ENCODE measurements at regions not wholly inside any gene's neighbourhood (a gene's known extent, or its start where the extent isn't known, plus 50 kb on each side); places are given as distances from the start of the nearest gene placed in this dataset.
A peak's percentile ranks its signal among the peaks of the same experiment; 100 is the strongest.
"Not testable (repeated sequence)": the region's sequence is repeated elsewhere in the genome, so short reads cannot be mapped to it uniquely, and the experiment has no call there.

DNA sequence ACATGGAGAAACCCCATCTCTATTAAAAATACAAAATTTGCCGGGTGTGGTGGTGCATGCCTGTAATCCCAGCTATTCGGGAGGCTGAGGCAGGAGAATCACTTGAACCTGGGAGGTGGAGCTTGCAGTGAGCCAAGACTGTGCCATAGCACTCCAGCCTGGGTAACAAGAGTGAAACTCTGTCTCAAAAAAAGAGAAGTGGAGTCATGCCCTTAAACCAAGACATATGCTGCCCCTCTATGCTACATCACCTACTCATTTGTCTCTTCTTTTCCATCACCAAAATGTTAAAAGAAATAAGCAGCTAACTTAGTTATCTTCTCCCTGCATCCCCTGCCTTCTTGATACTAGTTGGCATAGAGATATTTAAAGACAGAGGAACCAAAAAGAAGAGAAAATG, 63.4 kb upstream of the RBPJ start:
- DNase-seq = not testable (repeated sequence)

DNA sequence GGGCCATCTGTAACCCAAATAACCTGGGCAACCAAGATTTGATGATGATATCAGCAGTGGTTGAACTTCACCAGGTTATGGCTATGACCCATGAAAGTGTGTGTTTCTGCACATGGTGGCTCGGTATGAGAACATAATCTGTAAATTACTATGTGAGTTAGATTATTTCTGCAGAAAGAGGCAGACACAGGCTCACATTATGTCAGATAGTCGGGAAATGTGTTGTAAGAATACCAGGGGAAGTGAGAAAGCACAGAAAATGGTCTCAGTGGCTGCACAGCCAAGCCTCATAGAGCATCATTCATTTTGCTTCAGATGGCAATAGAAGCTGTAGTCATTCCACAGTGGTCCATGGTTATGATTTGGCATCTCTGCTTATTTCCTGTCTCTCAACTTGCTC, 63.0 kb upstream of the RBPJ start:
- no peak for DNase-seq

DNA sequence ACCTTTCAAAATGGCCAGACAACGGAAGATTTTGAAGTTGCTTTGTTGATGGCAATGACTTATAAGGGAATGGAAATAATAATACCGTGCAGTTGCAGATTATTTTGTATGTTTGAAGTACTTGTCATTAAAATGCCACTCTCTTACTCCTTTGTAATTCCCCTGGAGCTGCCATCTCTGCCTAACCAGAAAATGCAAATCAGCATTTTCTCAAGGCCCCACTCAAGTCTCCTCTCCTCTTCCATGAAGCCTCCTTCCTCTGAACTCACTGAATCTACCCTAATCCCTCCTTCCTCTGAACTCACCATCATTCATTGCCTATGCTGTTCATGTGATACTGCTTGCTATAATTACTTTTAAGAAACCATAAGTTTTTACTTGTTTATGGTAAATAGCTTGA, 60.2 kb upstream of the RBPJ start:
- no peak for DNase-seq

DNA sequence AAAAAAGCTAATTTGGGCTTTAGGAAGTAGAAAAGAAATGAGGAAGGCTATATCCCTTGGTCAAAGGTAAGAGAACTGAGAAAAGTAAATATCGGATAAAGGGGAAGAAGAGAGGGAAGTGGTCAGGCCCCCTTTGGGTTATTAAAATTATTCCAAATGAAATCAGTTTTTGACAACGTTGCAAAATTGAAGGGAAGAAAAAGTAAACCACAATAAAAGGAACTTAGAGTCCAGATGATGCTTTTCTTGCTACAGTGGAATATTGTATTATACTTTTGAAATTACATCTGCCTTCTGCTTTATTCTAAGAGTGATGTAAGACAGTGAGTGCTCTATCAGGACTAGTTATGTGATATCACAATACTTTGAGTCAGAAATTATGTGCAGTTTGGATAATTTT, 59.4 kb upstream of the RBPJ start:
- no peak for DNase-seq

DNA sequence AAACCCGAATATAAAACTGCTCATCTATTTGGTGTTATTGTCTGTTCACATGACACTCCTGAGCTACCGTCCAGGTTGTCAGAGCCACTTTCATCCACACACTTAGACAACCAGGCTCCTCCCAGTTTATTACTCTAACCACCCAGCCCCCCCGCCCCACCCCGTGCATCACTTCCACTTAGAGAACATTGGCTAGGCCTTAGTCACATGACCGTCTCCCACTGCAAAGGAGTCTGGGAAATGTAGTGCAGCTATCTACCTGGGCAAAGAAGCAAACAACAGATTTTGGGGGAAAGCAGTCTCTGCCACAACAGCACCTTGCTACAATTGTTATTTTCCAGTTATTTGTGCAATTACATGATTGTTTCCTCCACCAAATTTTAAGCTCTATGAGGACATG, 57.6 kb upstream of the RBPJ start:
- no peak for DNase-seq

DNA sequence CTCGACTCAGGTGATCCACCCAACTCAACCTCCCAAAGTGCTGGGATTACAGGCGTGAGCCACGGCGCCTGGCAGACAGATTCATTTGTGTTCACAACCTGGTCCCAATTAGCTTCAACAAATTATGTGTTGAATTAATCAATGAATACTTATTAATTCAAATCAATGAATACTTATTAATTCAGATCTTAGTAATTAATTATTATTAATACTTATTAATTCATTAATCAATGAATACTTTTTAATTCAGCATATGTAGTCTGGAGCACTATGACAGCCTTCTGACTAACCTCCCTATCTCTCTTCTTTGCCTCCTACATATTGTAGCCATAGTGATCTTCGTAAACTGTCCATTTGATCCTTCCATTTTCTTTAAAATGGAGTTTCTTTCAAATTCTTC, 56.7 kb upstream of the RBPJ start:
- no peak for DNase-seq

DNA sequence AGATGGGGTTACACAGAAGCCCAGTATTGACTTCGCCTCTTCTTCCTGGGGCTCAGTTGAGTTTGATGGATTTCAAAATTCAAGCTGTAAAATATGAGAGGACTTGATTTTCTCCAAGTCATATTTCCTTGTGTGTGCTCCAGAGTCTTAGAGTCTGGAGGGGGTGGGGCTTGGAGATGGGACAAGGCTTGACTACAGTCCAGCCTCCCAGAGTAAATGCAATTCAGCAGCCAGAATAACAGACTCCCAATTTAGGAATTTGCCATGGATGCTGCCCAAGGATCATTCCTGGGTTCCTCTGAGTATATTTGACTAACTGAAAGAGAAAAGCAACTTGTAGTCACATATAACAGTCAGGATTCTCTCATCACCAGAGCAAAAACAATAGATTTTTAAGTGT, 53.7 kb upstream of the RBPJ start:
- DNase-seq = peak; percentile 91

DNA sequence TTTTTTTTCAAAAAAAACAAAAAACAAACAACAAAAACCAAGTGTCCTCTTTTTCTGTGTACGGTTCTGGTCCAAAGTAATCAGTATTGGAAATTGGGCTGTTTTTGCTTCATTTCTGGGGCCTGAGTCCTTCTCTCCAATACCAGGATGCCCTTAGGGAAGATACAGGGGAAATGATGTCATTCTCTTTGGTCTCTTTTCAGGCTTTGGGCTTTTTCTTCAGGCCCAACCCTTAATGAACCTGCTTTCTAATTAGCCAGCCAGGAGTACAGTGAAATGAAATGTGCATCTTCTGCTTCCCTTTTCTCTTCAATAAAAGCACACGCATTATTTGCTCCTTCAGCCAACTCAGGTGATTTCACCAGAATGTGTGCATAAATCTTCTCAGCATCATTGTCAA, 52.6 kb upstream of the RBPJ start:
- DNase-seq = no peak

DNA sequence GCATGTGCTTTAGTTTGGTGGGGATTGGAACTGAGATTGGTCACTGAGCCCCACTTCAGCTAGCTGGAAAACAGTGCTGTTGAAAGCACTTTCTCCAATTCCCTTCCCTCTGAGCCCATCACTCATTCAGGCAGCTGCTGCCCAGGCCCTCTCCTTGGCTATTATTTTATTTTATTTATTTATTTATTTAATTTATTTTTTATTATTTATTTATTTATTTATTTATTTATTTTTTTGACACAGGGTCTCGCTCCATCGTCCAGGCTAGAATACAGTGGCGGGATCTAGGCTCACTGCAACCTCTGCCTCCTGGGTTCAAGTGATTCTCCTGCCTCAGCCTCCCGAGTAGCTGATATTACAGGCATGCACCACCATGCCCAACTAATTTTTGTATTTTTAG, 51.8 kb upstream of the RBPJ start:
- DNase-seq = no peak

All from right hindlimb (tissue), 1 donor.